Thyroid gland (tissue), 4 donors: ENCODE measurements at regions not wholly inside any gene's neighbourhood (a gene's known extent, or its start where the extent isn't known, plus 50 kb on each side); places are given as distances from the start of the nearest gene placed in this dataset.

ENCODE experiments used
- CTCF ChIP-seq, 6 experiments: fragments of 200-600 bp in 3 of 6; fragments of 450-650 bp in 3 of 6; sonication (generic) in 3 of 6; IDR thresholded peaks; one replicate each; pipeline ENCODE4 v1.5.1; 2016 to 2019; ENCODE audit warnings: antibody characterized with exemption in 6 of 6, mild to moderate bottlenecking in 2 of 6, inconsistent platforms in 1 of 6, moderate library complexity in 1 of 6
- POLR2A ChIP-seq, 2 donors: fragments of 450-650 bp; IDR thresholded peaks; one replicate each; pipeline ENCODE4 v1.6.1; 2017; ENCODE audit warnings: antibody characterized with exemption in 2 of 2, mild to moderate bottlenecking in 2 of 2, moderate library complexity in 1 of 2

DNA sequence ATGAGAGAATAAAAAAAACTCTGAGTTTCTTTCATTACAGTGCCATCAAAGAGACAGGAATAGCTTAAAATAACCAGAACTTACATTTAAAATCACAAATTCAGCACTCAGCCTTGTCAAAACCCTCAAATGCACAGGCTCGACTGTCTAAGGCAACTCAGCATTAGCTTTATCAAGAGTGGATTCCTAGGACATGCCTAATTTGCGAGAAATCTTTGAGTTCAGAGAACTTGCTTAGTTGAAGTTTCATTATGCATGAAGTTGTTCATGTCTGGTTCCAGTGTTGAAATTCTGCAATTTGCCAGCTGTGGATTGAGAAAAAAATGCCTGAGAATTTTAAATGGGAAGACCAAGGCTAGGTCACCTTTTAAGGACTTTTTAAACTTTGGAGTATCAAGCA, 151.1 kb downstream of the LRRC70 start:
- TF ChIP-seq CTCF (IDR thresholded peaks at IDR 0.05) (no peak), POLR2A (IDR thresholded peaks at IDR 0.05) (no peak)
